ENCODE measurements at regions not wholly inside any gene's neighbourhood (a gene's known extent, or its start where the extent isn't known, plus 50 kb on each side); places are given as distances from the start of the nearest gene placed in this dataset.
A peak's percentile ranks its signal among the peaks of the same experiment; 100 is the strongest.

GRCh38 chr1:29854700-29855276 is 618.5 kb downstream of the PTPRU start:
- DNase-seq (ENCODE audit: low spot score), result no peak
- in situ Hi-C loops (cut with HindIII; ENCODE audit: low sequenced_read_pairs), result no loop called here

- no peak for DNase-seq (ENCODE audit: low spot score)
- in situ Hi-C loops (cut with HindIII; ENCODE audit: low sequenced_read_pairs), result no loop called here
Measured at GRCh38 chr1:29853716-29854330, 617.5 kb downstream of the PTPRU start.

- no peak for DNase-seq (ENCODE audit: low spot score)
- in situ Hi-C loops (cut with HindIII; ENCODE audit: low sequenced_read_pairs), result no loop called here
Measured at GRCh38 chr1:29852248-29852647, 615.9 kb downstream of the PTPRU start.

- in situ Hi-C loops (cut with HindIII; ENCODE audit: low sequenced_read_pairs), result no loop called here
- no peak for DNase-seq (ENCODE audit: low spot score)
Measured at GRCh38 chr1:29851691-29852090, 615.4 kb downstream of the PTPRU start.

- in situ Hi-C loops (cut with HindIII; ENCODE audit: low sequenced_read_pairs), result no loop called here
- DNase-seq (ENCODE audit: low spot score), result no peak
Measured at GRCh38 chr1:29849991-29850757, 613.9 kb downstream of the PTPRU start.

GRCh38 chr1:29849038-29849750 is 612.9 kb downstream of the PTPRU start:
- in situ Hi-C loops (cut with HindIII; ENCODE audit: low sequenced_read_pairs), result no loop called here
- DNase-seq (ENCODE audit: low spot score), result peak; percentile 10

GRCh38 chr1:29845910-29846309 is 609.6 kb downstream of the PTPRU start:
- in situ Hi-C loops (cut with HindIII; ENCODE audit: low sequenced_read_pairs), result no loop called here
- no peak for DNase-seq (ENCODE audit: low spot score)

- no peak for DNase-seq (ENCODE audit: low spot score)
- in situ Hi-C loops (cut with HindIII; ENCODE audit: low sequenced_read_pairs), result no loop called here
Measured at GRCh38 chr1:29842130-29842529, 605.8 kb downstream of the PTPRU start.

GRCh38 chr1:29839726-29840125 is 603.4 kb downstream of the PTPRU start:
- DNase-seq (ENCODE audit: low spot score), result no peak
- in situ Hi-C loops (cut with HindIII; ENCODE audit: low sequenced_read_pairs), result no loop called here

- in situ Hi-C loops (cut with HindIII; ENCODE audit: low sequenced_read_pairs), result no loop called here
- no peak for DNase-seq (ENCODE audit: low spot score)
Measured at GRCh38 chr1:29838738-29839320, 602.5 kb downstream of the PTPRU start.

GRCh38 chr1:29836651-29837646 is 600.6 kb downstream of the PTPRU start:
- in situ Hi-C loops (cut with HindIII; ENCODE audit: low sequenced_read_pairs), result no loop called here
- DNase-seq (ENCODE audit: low spot score), result no peak

- in situ Hi-C loops (cut with HindIII; ENCODE audit: low sequenced_read_pairs), result no loop called here
- no peak for DNase-seq (ENCODE audit: low spot score)
Measured at GRCh38 chr1:29835874-29836273, 599.6 kb downstream of the PTPRU start.

- no peak for DNase-seq (ENCODE audit: low spot score)
- in situ Hi-C loops (cut with HindIII; ENCODE audit: low sequenced_read_pairs), result no loop called here
Measured at GRCh38 chr1:29835406-29835805, 599.1 kb downstream of the PTPRU start.

- DNase-seq (ENCODE audit: low spot score), result no peak
- in situ Hi-C loops (cut with HindIII; ENCODE audit: low sequenced_read_pairs), result no loop called here
Measured at GRCh38 chr1:29833581-29833980, 597.3 kb downstream of the PTPRU start.

GRCh38 chr1:29832936-29833335 is 596.6 kb downstream of the PTPRU start:
- no peak for DNase-seq (ENCODE audit: low spot score)
- in situ Hi-C loops (cut with HindIII; ENCODE audit: low sequenced_read_pairs), result no loop called here

GRCh38 chr1:29832471-29832870 is 596.1 kb downstream of the PTPRU start:
- no peak for DNase-seq (ENCODE audit: low spot score)
- in situ Hi-C loops (cut with HindIII; ENCODE audit: low sequenced_read_pairs), result no loop called here

- in situ Hi-C loops (cut with HindIII; ENCODE audit: low sequenced_read_pairs), result no loop called here
- DNase-seq (ENCODE audit: low spot score), result no peak
Measured at GRCh38 chr1:29831500-29832117, 595.3 kb downstream of the PTPRU start.

- DNase-seq (ENCODE audit: low spot score), result no peak
Measured at GRCh38 chr1:29830916-29831315, 594.6 kb downstream of the PTPRU start.

More at GRCh38 chr1:29830916-29831315, 594.6 kb downstream of the PTPRU start:
- in situ Hi-C loops (cut with HindIII; ENCODE audit: low sequenced_read_pairs), result no loop called here
